GM21528 (cell line): ENCODE measurements at regions not wholly inside any gene's neighbourhood (a gene's known extent, or its start where the extent isn't known, plus 50 kb on each side); places are given as distances from the start of the nearest gene placed in this dataset.
"Not testable (repeated sequence)": the region's sequence is repeated elsewhere in the genome, so short reads cannot be mapped to it uniquely, and the experiment has no call there.

Source experiments
- ATAC-seq: cut with Tn5 transposase; IDR thresholded peaks from one replicate; pipeline ENCODE4 v1.9.1; 2021; ENCODE audit warnings: mild to moderate bottlenecking, moderate library complexity; ENCODE audit not compliant: unreplicated experiment, low FRiP score

GRCh38 chr17:77036841-77037381 is 103.9 kb upstream of the SEC14L1 start:
- ATAC-seq, result no peak

GRCh38 chr17:77037943-77038342 is 102.8 kb upstream of the SEC14L1 start:
- ATAC-seq, result no peak

GRCh38 chr17:77038884-77039555 is 101.7 kb upstream of the SEC14L1 start:
- no peak for ATAC-seq

GRCh38 chr17:77042476-77043231 is 98.1 kb upstream of the SEC14L1 start:
- no peak for ATAC-seq

GRCh38 chr17:77045441-77046041 is 95.2 kb upstream of the SEC14L1 start:
- no peak for ATAC-seq

GRCh38 chr17:77049440-77049839 is 91.3 kb upstream of the SEC14L1 start:
- ATAC-seq, result no peak

- not testable (repeated sequence) for ATAC-seq
Observed at GRCh38 chr17:77050901-77051300, 89.9 kb upstream of the SEC14L1 start.

GRCh38 chr17:77054936-77055335 is 85.8 kb upstream of the SEC14L1 start:
- ATAC-seq, result no peak

- ATAC-seq, result no peak
Observed at GRCh38 chr17:77055453-77055852, 85.3 kb upstream of the SEC14L1 start.

GRCh38 chr17:77058016-77058415 is 82.8 kb upstream of the SEC14L1 start:
- ATAC-seq, result no peak

GRCh38 chr17:77061669-77062068 is 79.1 kb upstream of the SEC14L1 start:
- ATAC-seq, result no peak

GRCh38 chr17:77064598-77064997 is 76.2 kb upstream of the SEC14L1 start:
- ATAC-seq, result no peak

- ATAC-seq, result no peak
Observed at GRCh38 chr17:77066165-77066564, 74.6 kb upstream of the SEC14L1 start.

GRCh38 chr17:77066726-77067409 is 73.9 kb upstream of the SEC14L1 start:
- not testable (repeated sequence) for ATAC-seq

GRCh38 chr17:77068915-77069314 is 71.9 kb upstream of the SEC14L1 start:
- no peak for ATAC-seq

- no peak for ATAC-seq
Observed at GRCh38 chr17:77070888-77071279, 69.9 kb upstream of the SEC14L1 start.

- no peak for ATAC-seq
Observed at GRCh38 chr17:77071925-77072490, 68.8 kb upstream of the SEC14L1 start.

GRCh38 chr17:77072670-77073069 is 68.1 kb upstream of the SEC14L1 start:
- no peak for ATAC-seq

GRCh38 chr17:77074681-77075080 is 66.1 kb upstream of the SEC14L1 start:
- no peak for ATAC-seq

GRCh38 chr17:77076124-77076830 is 64.5 kb upstream of the SEC14L1 start:
- ATAC-seq, result no peak
